SK-N-SH (cell line): ENCODE measurements at regions not wholly inside any gene's neighbourhood (a gene's known extent, or its start where the extent isn't known, plus 50 kb on each side); places are given as distances from the start of the nearest gene placed in this dataset.

ENCODE experiments used
- CTCF ChIA-PET: fragments of 300-600, 350-600 bp; formaldehyde crosslinking; extraction: SDS; loops from one replicate; lab custom pipeline; 2021; lab: Yijun Ruan, JAX
- POLR2A ChIA-PET: fragments of 350-600 bp; sonication (Branson Sonifier 250); formaldehyde crosslinking; extraction: SDS; loops from one replicate; lab custom pipeline; 2020; ENCODE audit warnings: antibody characterized with exemption, inconsistent platforms; lab: Yijun Ruan, JAX
- DNase-seq: peaks from one replicate; pipeline ENCODE4 v3.0.0; 2012
- H2AFZ ChIP-seq: fragments of 200-600 bp; sonication (generic); 2 replicates; pipeline ENCODE4 v1.8.1; 2016; ENCODE audit warnings: antibody characterized with exemption, mild to moderate bottlenecking, low read depth
- H3F3A ChIP-seq: fragments of 200-600 bp; sonication (generic); replicated peaks from 2 replicates; pipeline ENCODE3; 2016; ENCODE audit warnings: antibody characterized with exemption, mild to moderate bottlenecking; ENCODE audit not compliant: insufficient read depth
- H3K27ac ChIP-seq, 2 experiments: fragments of 200-500 bp in 1 of 2; fragments of 200-600 bp in 1 of 2; sonication (Bioruptor generic) in 1 of 2; sonication (generic), shearing (Covaris generic) in 1 of 2; 2 replicates each; pipeline versions ENCODE4 v1.5.1 to v1.6.1; 2014 to 2016; ENCODE audit warnings: low read depth in 2 of 2, inconsistent platforms in 1 of 2, low read length in 1 of 2, mild to moderate bottlenecking in 1 of 2, mixed read lengths in 1 of 2
- H3K27me3 ChIP-seq: fragments of 200-600 bp; sonication (generic), shearing (Covaris generic); 2 replicates; pipeline ENCODE4 v1.6.1; 2016; ENCODE audit warnings: mixed run types; ENCODE audit not compliant: insufficient read depth
- H3K36me3 ChIP-seq, 2 experiments: fragments of 200-500 bp in 1 of 2; fragments of 200-600 bp in 1 of 2; sonication (Bioruptor generic) in 1 of 2; sonication (generic) in 1 of 2; replicated peaks in 1 of 2; 2 replicates each; pipeline versions ENCODE3 to v1.5.1; 2014 to 2016; ENCODE audit warnings: low read length in 1 of 2, mild to moderate bottlenecking in 1 of 2; ENCODE audit not compliant: insufficient read depth in 2 of 2, control insufficient read depth in 1 of 2
- H3K4me1 ChIP-seq, 2 experiments: fragments of 200-500 bp in 1 of 2; fragments of 200-600 bp in 1 of 2; sonication (Bioruptor generic) in 1 of 2; sonication (generic), shearing (Covaris generic) in 1 of 2; 2 replicates each; pipeline versions ENCODE4 v1.5.1 to v1.6.1; 2014 to 2016; ENCODE audit warnings: low read depth in 1 of 2, low read length in 1 of 2, mixed run types in 1 of 2; ENCODE audit not compliant: insufficient read depth in 2 of 2, control insufficient read depth in 1 of 2
- H3K4me2 ChIP-seq: fragments of 200-600 bp; sonication (generic), shearing (Covaris generic); 2 replicates; pipeline ENCODE4 v1.6.1; 2017; ENCODE audit warnings: mixed run types
- H3K4me3 ChIP-seq, 2 experiments: fragments of 200-500 bp in 1 of 2; fragments of 200-600 bp in 1 of 2; sonication (Bioruptor generic) in 1 of 2; sonication (generic), shearing (Covaris generic) in 1 of 2; 2 replicates each; pipeline versions ENCODE4 v1.5.1 to v1.8.1; 2014 to 2016; ENCODE audit warnings: low read depth in 2 of 2, inconsistent platforms in 1 of 2, low read length in 1 of 2, mild to moderate bottlenecking in 1 of 2, mixed read lengths in 1 of 2, moderate library complexity in 1 of 2
- H3K79me2 ChIP-seq: fragments of 200-600 bp; sonication (generic); 2 replicates; pipeline ENCODE4 v1.8.1; 2017; ENCODE audit warnings: mild to moderate bottlenecking; ENCODE audit not compliant: insufficient read depth
- H3K9ac ChIP-seq: fragments of 200-600 bp; sonication (generic); 2 replicates; pipeline ENCODE4 v1.6.1; 2017; ENCODE audit warnings: mixed run types
- H3K9me2 ChIP-seq: fragments of 200-600 bp; sonication (generic); 2 replicates; pipeline ENCODE4 v1.6.1; 2017; ENCODE audit warnings: mixed run types
- H3K9me3 ChIP-seq: fragments of 200-600 bp; sonication (generic); 2 replicates; pipeline ENCODE4 v1.6.1; 2017; ENCODE audit warnings: mixed run types, mild to moderate bottlenecking, moderate library complexity
- H4K20me1 ChIP-seq: fragments of 200-600 bp; sonication (generic); 2 replicates; pipeline ENCODE4 v1.6.1; 2017; ENCODE audit warnings: mild to moderate bottlenecking, mixed run types; ENCODE audit not compliant: insufficient read depth
- ELF1 ChIP-seq: IDR thresholded peaks from 2 replicates; pipeline ENCODE4 v1.4.0; 2012
- FOSL2 ChIP-seq: IDR thresholded peaks from 2 replicates; pipeline ENCODE4 v1.4.0; 2012; ENCODE audit warnings: low read depth, mild to moderate bottlenecking, moderate library complexity, borderline replicate concordance
- FOXM1 ChIP-seq: IDR thresholded peaks from 2 replicates; pipeline ENCODE4 v1.4.0; 2012; ENCODE audit warnings: low read depth, mild to moderate bottlenecking
- GABPA ChIP-seq: IDR thresholded peaks from 2 replicates; pipeline ENCODE4 v1.4.0; 2012; ENCODE audit warnings: low read depth, mild to moderate bottlenecking
- GATA2 ChIP-seq: sonication (generic); formaldehyde crosslinking; IDR thresholded peaks from 2 replicates; pipeline ENCODE4 v1.5.0; 2020; ENCODE audit warnings: mild to moderate bottlenecking, missing genetic modification reagents
- IRF3 ChIP-seq: fragments of 150-350 bp; IDR thresholded peaks from 2 replicates; pipeline ENCODE4 v1.6.1; 2016; ENCODE audit warnings: mild to moderate bottlenecking, low read depth, low read length
- MXI1 ChIP-seq: IDR thresholded peaks from 2 replicates; pipeline ENCODE4 v1.6.1; 2012; ENCODE audit warnings: mild to moderate bottlenecking, low read depth, low read length, improper control_type of control experiment
- NRF1 ChIP-seq: IDR thresholded peaks from 2 replicates; pipeline ENCODE4 v1.6.1; 2012; ENCODE audit warnings: low read depth, mild to moderate bottlenecking, low read length
- PBX3 ChIP-seq: IDR thresholded peaks from 2 replicates; pipeline ENCODE4; 2012
- POLR2AphosphoS5 ChIP-seq: IDR thresholded peaks from 2 replicates; pipeline ENCODE4 v1.6.1; 2012; ENCODE audit warnings: low read depth, low read length
- REST ChIP-seq: IDR thresholded peaks from 2 replicates; pipeline ENCODE4 v1.6.1; 2012; ENCODE audit warnings: mild to moderate bottlenecking, low read depth, low read length, moderate library complexity
- RFX5 ChIP-seq: IDR thresholded peaks from 2 replicates; pipeline ENCODE4 v1.6.1; 2012; ENCODE audit warnings: mild to moderate bottlenecking, improper control_type of control experiment, low read length
- RXRA ChIP-seq: IDR thresholded peaks from 2 replicates; pipeline ENCODE4 v1.4.0; 2012; ENCODE audit warnings: low read depth, mild to moderate bottlenecking, borderline replicate concordance
- SIN3A ChIP-seq: IDR thresholded peaks from 2 replicates; pipeline ENCODE4 v1.6.1; 2012; ENCODE audit warnings: low read depth, mild to moderate bottlenecking, low read length, moderate library complexity, borderline replicate concordance
- SMC3 ChIP-seq: IDR thresholded peaks from 2 replicates; pipeline ENCODE4 v1.6.1; 2012; ENCODE audit warnings: low read depth, low read length, improper control_type of control experiment
- TAF1 ChIP-seq: IDR thresholded peaks from 2 replicates; pipeline ENCODE4 v1.6.1; 2012; ENCODE audit warnings: low read depth, mild to moderate bottlenecking, low read length, moderate library complexity, borderline replicate concordance
- TEAD4 ChIP-seq: IDR thresholded peaks from 2 replicates; pipeline ENCODE4 v1.4.0; 2012; ENCODE audit warnings: mild to moderate bottlenecking, borderline replicate concordance; ENCODE audit not compliant: insufficient read depth
- USF2 ChIP-seq: fragments of 150-350 bp; IDR thresholded peaks from 2 replicates; pipeline ENCODE4 v1.6.1; 2017; ENCODE audit warnings: antibody characterized with exemption, low read length, low read depth, borderline replicate concordance
- WGBS: methylation state at CpG from one replicate; pipeline ENCODE4 v1.1.6; 2017; ENCODE audit warnings: low lambda C conversion rate; 5-methylcytosine and 5-hydroxymethylcytosine counted together

GRCh38 chrX:829145-829544 is 198.6 kb downstream of the SHOX start:
- H3F3A ChIP-seq = no peaks in the 10 kb centered on the region
- ChIA-PET CTCF (no interaction called here), POLR2A (no interaction called here)
- H3K27me3 ChIP-seq = no peaks in the 10 kb centered on the region
- H3K9ac ChIP-seq = no peak overlapping the region
- no peaks in the 10 kb centered on the region for H3K4me1 ChIP-seq
- DNase-seq = no peak
- 2% methylated on average over 3 of the region's 3 CpGs for WGBS
- no peaks in the 10 kb centered on the region for H4K20me1 ChIP-seq
- no peaks in the 10 kb centered on the region for H3K9me3 ChIP-seq
- no peak overlapping the region for H2AFZ ChIP-seq
- H3K4me3 ChIP-seq = no peak overlapping the region
- TF ChIP-seq NRF1 (no peak), REST (no peak), FOSL2 (no peak), RXRA (no peak), SMC3 (no peak), TEAD4 (no peak), FOXM1 (no peak), PBX3 (no peak), IRF3 (no peak), POLR2AphosphoS5 (no peak), SIN3A (no peak), ELF1 (no peak), MXI1 (no peak)
- H3K36me3 ChIP-seq = no peaks in the 10 kb centered on the region
- H3K79me2 ChIP-seq = no peaks in the 10 kb centered on the region
- no peak overlapping the region for H3K27ac ChIP-seq
- H3K4me2 ChIP-seq = no peak overlapping the region
- no peaks in the 10 kb centered on the region for H3K9me2 ChIP-seq

- Histone ChIP-seq H3K27me3 (no peaks in the 10 kb centered on the region), H3K9me2 (no peaks in the 10 kb centered on the region), H3K4me1 (no peaks in the 10 kb centered on the region), H3K79me2 (no peaks in the 10 kb centered on the region), H2AFZ (no peak overlapping the region), H3F3A (no peaks in the 10 kb centered on the region), H4K20me1 (no peaks in the 10 kb centered on the region), H3K4me2 (no peak overlapping the region), H3K9ac (no peak overlapping the region), H3K36me3 (no peaks in the 10 kb centered on the region), H3K27ac (no peak overlapping the region), H3K9me3 (no peaks in the 10 kb centered on the region), H3K4me3 (no peak overlapping the region)
- ChIA-PET CTCF (no interaction called here), POLR2A (no interaction called here)
- DNase-seq = no peak
- WGBS = 20% methylated on average over 8 of the region's 8 CpGs
- TF ChIP-seq USF2 (no peak), RFX5 (no peak), NRF1 (no peak), MXI1 (no peak), PBX3 (no peak), TAF1 (no peak), POLR2AphosphoS5 (no peak), GATA2 (CRISPR knock-in tag) (no peak), IRF3 (no peak), ELF1 (no peak), RXRA (no peak), GABPA (no peak)
Observed at GRCh38 chrX:828411-828959, 197.9 kb downstream of the SHOX start.
